Heart right ventricle (tissue), 16 donors: ENCODE measurements at regions not wholly inside any gene's neighbourhood (a gene's known extent, or its start where the extent isn't known, plus 50 kb on each side); places are given as distances from the start of the nearest gene placed in this dataset.
A peak's percentile ranks its signal among the peaks of the same experiment; 100 is the strongest.

Experiments used
- ATAC-seq, 8 donors: fragments of 200-7000 bp; cut with Tn5 transposase; one replicate each; pipeline ENCODE4 v1.9.1; 2020; ENCODE audit warnings: mild to moderate bottlenecking in 8 of 8, moderate library complexity in 8 of 8, moderate number of reproducible peaks in 1 of 8
- DNase-seq, 2 donors: peaks; one replicate each; pipeline ENCODE4 v3.0.0-alpha.2; 2020
- H3K27ac ChIP-seq, 10 donors: fragments of 200-600 bp; sonication (generic) in 2 of 10; one replicate each; pipeline versions ENCODE4 v1.5.0 to v1.8.0; 2020 to 2022; ENCODE audit warnings: mild to moderate bottlenecking in 3 of 10
- H3K27me3 ChIP-seq, 7 donors: fragments of 200-600 bp; one replicate each; pipeline ENCODE4 v1.8.0; 2021 to 2022; ENCODE audit warnings: mild to moderate bottlenecking in 2 of 7
- H3K36me3 ChIP-seq, 9 donors: fragments of 200-600 bp; sonication (generic) in 1 of 9; one replicate each; pipeline versions ENCODE4 v1.5.0 to v1.8.0; 2020 to 2022; ENCODE audit warnings: mild to moderate bottlenecking in 2 of 9
- H3K4me1 ChIP-seq, 9 donors: fragments of 200-600 bp; sonication (generic) in 1 of 9; one replicate each; pipeline versions ENCODE4 v1.5.0 to v1.8.0; 2020 to 2022; ENCODE audit warnings: mild to moderate bottlenecking in 4 of 9
- H3K4me3 ChIP-seq, 10 donors: fragments of 200-600 bp; sonication (generic) in 2 of 10; one replicate each; pipeline versions ENCODE4 v1.5.0 to v1.8.0; 2020 to 2022; ENCODE audit warnings: mild to moderate bottlenecking in 7 of 10, moderate library complexity in 2 of 10
- H3K9me3 ChIP-seq, 11 donors: fragments of 200-600 bp in 10 of 11; sonication (generic) in 2 of 11; one replicate each; pipeline versions ENCODE4 v1.5.0 to v1.8.0; 2013 to 2022; ENCODE audit warnings: mild to moderate bottlenecking in 2 of 11, control low read depth in 1 of 11, moderate library complexity in 1 of 11
- CTCF ChIP-seq, 9 donors: fragments of 200-600 bp; sonication (generic) in 2 of 9; IDR thresholded peaks; one replicate each; pipeline versions ENCODE4 v1.5.0 to v1.8.0; 2021 to 2022; ENCODE audit warnings: antibody characterized with exemption in 9 of 9, mild to moderate bottlenecking in 5 of 9, moderate library complexity in 1 of 9
- WGBS, 2 donors: extraction: QIAGEN DNeasy Blood & Tissue Kit; methylation state at CpG; one replicate each; pipeline ENCODE4 v1.1.7; 2013; ENCODE audit warnings: inconsistent platforms in 1 of 2; 5-methylcytosine and 5-hydroxymethylcytosine counted together
- intact Hi-C, 10 donors: fragments of 100-400 bp; cut with DNase I; formaldehyde crosslinking; loops; one replicate each; pipeline versions ENCODE4 v1.11.1 to v1.14.2; 2022
- donor health status: Arrhythmogenic right ventricular cardiomyopathy.
- donor health status: ischemic (EF 13 %, LVEDD 7.1; RV severe dilation, severe dysfunction).
- donor health status: healthy with polysubstance abuse.
- donor health status: DM: no; HTN: yes; CAD: no.
- donor health status: DM: no; HTN: no; CAD: no.
- donor health status: ischemic (EF 25% LVEDD 6.9; RV normal size, moderate dysfunction).
- donor health status: ischemic (EF 25% LVEDD 5.7; RV mildly dilated, moderate dysfunction).
- donor health status: healthy.
- donor health status: DM: yes; HTN: yes; CAD: no.
- donor health status: Ischemic cardiomyopathy.
- donor health status: ischemic (EF 35%, LVEDD 5.7; RV mildly dilated, moderate dysfunction).
- donor health status: nonischemic (EF 11% LVEDD 7.7; RV severe dilation, severe dysfunction).
- donor health status: DM: yes; HTN: yes; CAD: no.
- donor health status: PGD.
- donor health status: ischemic (EF 29% LVEDD 5.4; RV normal size, mild dysfunction).
- donor health status: nonischemic (EF 23%, LVEDD 6.1; RV moderate dilation, normal function).

GRCh38 chr9:3586066-3586465 is 60.3 kb upstream of the RFX3 start:
- ATAC-seq: no peak
- intact Hi-C loops: no loop called here
- no peak overlapping the region for H3K27ac ChIP-seq
- H3K4me1 ChIP-seq: no peaks in the 10 kb centered on the region
- peaks cover 0 to 50% (median 6%) of the 10 kb centered on the region in 11 donors for H3K9me3 ChIP-seq
- H3K27me3 ChIP-seq: no peaks in the 10 kb centered on the region
- peaks cover 0 to 4% (median 0%) of the 10 kb centered on the region in 9 donors for H3K36me3 ChIP-seq
- no peak for TF ChIP-seq CTCF (IDR thresholded peaks at IDR 0.05)
- no peak overlapping the region for H3K4me3 ChIP-seq
- no peak for DNase-seq

GRCh38 chr9:3585606-3586005 is 59.8 kb upstream of the RFX3 start:
- H3K4me3 ChIP-seq: no peak overlapping the region
- H3K27ac ChIP-seq: no peak overlapping the region
- H3K36me3 ChIP-seq: no peaks in the 10 kb centered on the region
- no peak for TF ChIP-seq CTCF (IDR thresholded peaks at IDR 0.05)
- no peaks in the 10 kb centered on the region for H3K4me1 ChIP-seq
- 54 to 73% methylated on average over 6 of the region's 6 CpGs for WGBS, 2 donors
- intact Hi-C loops: no loop called here
- ATAC-seq: no peak
- no peaks in the 10 kb centered on the region for H3K27me3 ChIP-seq
- H3K9me3 ChIP-seq: peaks cover 0 to 54% (median 6%) of the 10 kb centered on the region in 11 donors
- no peak for DNase-seq

GRCh38 chr9:3578786-3579185 is 53.0 kb upstream of the RFX3 start:
- Histone ChIP-seq H3K27ac (no peak overlapping the region), H3K36me3 (no peaks in the 10 kb centered on the region), H3K4me3 (no peak overlapping the region), H3K27me3 (no peaks in the 10 kb centered on the region), H3K9me3 (peaks cover 0 to 51% (median 11%) of the 10 kb centered on the region in 11 donors), H3K4me1 (peaks cover 0 to 7% (median 0%) of the 10 kb centered on the region in 9 donors)
- ATAC-seq (no peak), DNase-seq (no peak)
- intact Hi-C loops: no loop called here
- TF ChIP-seq CTCF (IDR thresholded peaks at IDR 0.05): no peak
- WGBS, 2 donors: 94 to 96% methylated on average over 2 of the region's 2 CpGs

GRCh38 chr9:3576328-3576727 is 50.5 kb upstream of the RFX3 start:
- H3K9me3 ChIP-seq: peaks cover 0 to 26% (median 11%) of the 10 kb centered on the region in 11 donors
- TF ChIP-seq CTCF (IDR thresholded peaks at IDR 0.05): no peak
- H3K4me1 ChIP-seq: peaks cover 0 to 7% (median 0%) of the 10 kb centered on the region in 9 donors
- no peaks in the 10 kb centered on the region for H3K27me3 ChIP-seq
- ATAC-seq (peak in 2 of 8 donors; percentile 35 to 65), DNase-seq (no peak)
- no peak overlapping the region for H3K27ac ChIP-seq
- H3K36me3 ChIP-seq: no peaks in the 10 kb centered on the region
- intact Hi-C loops: no loop called here
- 65 to 72% methylated on average over 7 of the region's 7 CpGs for WGBS, 2 donors
- H3K4me3 ChIP-seq: no peak overlapping the region
